Activated CD4-positive, alpha-beta memory T cell treated with anti-CD3 and anti-CD28 coated beads, Interleukin-2, amount 10 ng/mL, durations not matched to agents 7 days and 5 days (primary cell): ENCODE measurements at regions not wholly inside any gene's neighbourhood (a gene's known extent, or its start where the extent isn't known, plus 50 kb on each side); places are given as distances from the start of the nearest gene placed in this dataset.

Source experiments
- CTCF ChIA-PET: fragments of 350-600 bp; sonication (Branson Sonifier 250); formaldehyde crosslinking; loops from one replicate; lab custom pipeline; 2021; ENCODE audit warnings: antibody characterized with exemption, inconsistent platforms; lab: Charles Lee
- POLR2A ChIA-PET: fragments of 350-600 bp; sonication (Branson Sonifier 250); formaldehyde crosslinking; loops from one replicate; lab custom pipeline; 2021; ENCODE audit warnings: antibody characterized with exemption; lab: Charles Lee
- DNase-seq: peaks from one replicate; pipeline ENCODE4 v3.0.0-alpha.2; 2020
- H3K27ac Mint-ChIP-seq: one replicate; pipeline ENCODE4 v1.8.0; 2021; ENCODE audit warnings: mild to moderate bottlenecking, mixed read lengths
- H3K27me3 Mint-ChIP-seq: one replicate; pipeline ENCODE4 v1.8.0; 2021; ENCODE audit warnings: mixed read lengths
- H3K36me3 Mint-ChIP-seq: one replicate; pipeline ENCODE4 v1.8.0; 2021; ENCODE audit warnings: low read depth, mixed read lengths
- H3K4me1 Mint-ChIP-seq: one replicate; pipeline ENCODE4 v1.8.0; 2021; ENCODE audit warnings: mixed read lengths
- H3K4me3 Mint-ChIP-seq: one replicate; pipeline ENCODE4 v1.8.0; 2021; ENCODE audit warnings: mild to moderate bottlenecking, mixed read lengths
- H3K9me3 Mint-ChIP-seq: one replicate; pipeline ENCODE4 v1.8.0; 2021; ENCODE audit warnings: mixed read lengths

- ChIA-PET POLR2A (no interaction called here), CTCF (no interaction called here)
- Mint-ChIP-seq H3K27me3 (no peaks in the 10 kb centered on the region), H3K4me1 (no peaks in the 10 kb centered on the region), H3K4me3 (no peak overlapping the region), H3K9me3 (peaks cover 10% of the 10 kb centered on the region), H3K27ac (no peak overlapping the region), H3K36me3 (no peaks in the 10 kb centered on the region)
- DNase-seq: no peak
These were observed 414.0 kb upstream of the ZNF717 start for GRCh38 chr3:76199382-76199781.

DNA sequence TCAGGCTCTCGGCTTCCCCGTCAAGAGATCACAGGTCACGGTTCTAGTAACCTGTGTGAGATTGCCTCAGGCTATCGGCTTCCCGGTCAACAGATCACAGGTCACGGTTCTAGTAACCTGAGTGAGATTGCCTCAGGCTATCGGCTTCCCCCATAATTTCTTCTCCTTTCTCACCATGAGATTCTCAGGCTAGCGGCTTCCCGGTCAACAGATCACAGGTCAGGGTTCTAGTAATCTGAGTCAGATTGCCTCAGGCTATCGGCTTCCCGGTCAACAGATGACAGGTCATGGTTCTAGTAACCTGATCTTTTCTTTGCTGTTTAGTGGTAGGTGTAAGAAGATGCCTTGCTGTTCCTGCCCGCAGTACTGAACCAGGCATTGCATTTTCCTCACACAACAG is 418.2 kb upstream of the ZNF717 start:
- H3K36me3 Mint-ChIP-seq: no peaks in the 10 kb centered on the region
- DNase-seq: no peak
- POLR2A ChIA-PET: no interaction called here
- no peaks in the 10 kb centered on the region for H3K4me1 Mint-ChIP-seq
- peaks cover 15% of the 10 kb centered on the region for H3K9me3 Mint-ChIP-seq
- H3K27me3 Mint-ChIP-seq: no peaks in the 10 kb centered on the region
- H3K4me3 Mint-ChIP-seq: no peak overlapping the region
- no peak overlapping the region for H3K27ac Mint-ChIP-seq
- CTCF ChIA-PET: no interaction called here

- no peaks in the 10 kb centered on the region for H3K27me3 Mint-ChIP-seq
- DNase-seq: no peak
- no peaks in the 10 kb centered on the region for H3K36me3 Mint-ChIP-seq
- POLR2A ChIA-PET: no interaction called here
- H3K9me3 Mint-ChIP-seq: peaks cover 17% of the 10 kb centered on the region
- no peaks in the 10 kb centered on the region for H3K4me1 Mint-ChIP-seq
- no peak overlapping the region for H3K4me3 Mint-ChIP-seq
- CTCF ChIA-PET: no interaction called here
- no peak overlapping the region for H3K27ac Mint-ChIP-seq
These were observed 421.0 kb upstream of the ZNF717 start for GRCh38 chr3:76206346-76206745.

DNA sequence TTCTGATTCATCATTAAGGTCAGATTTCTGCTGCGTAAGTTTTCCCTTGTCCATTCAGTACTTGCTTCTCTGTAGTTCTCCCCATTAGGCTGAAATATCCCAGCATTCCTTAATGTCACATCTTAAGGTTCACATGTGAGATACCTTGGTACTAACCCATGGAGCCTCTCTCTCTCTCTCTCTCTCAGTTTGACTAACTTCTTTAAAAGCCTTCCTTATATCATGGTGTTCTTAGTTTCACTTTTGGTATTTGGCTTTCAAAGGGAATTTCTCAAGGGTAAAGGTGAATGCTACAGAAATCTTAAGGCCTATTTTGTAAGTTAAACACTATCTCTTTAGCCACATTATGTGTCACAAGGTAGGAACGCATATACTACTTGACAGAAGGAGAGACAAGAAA is 427.3 kb upstream of the ZNF717 start:
- Mint-ChIP-seq H3K4me1 (no peaks in the 10 kb centered on the region), H3K9me3 (peaks cover 26% of the 10 kb centered on the region), H3K27me3 (no peaks in the 10 kb centered on the region), H3K4me3 (no peak overlapping the region), H3K36me3 (no peaks in the 10 kb centered on the region), H3K27ac (no peak overlapping the region)
- POLR2A ChIA-PET: no interaction called here
- DNase-seq: no peak
- CTCF ChIA-PET: no interaction called here

DNA sequence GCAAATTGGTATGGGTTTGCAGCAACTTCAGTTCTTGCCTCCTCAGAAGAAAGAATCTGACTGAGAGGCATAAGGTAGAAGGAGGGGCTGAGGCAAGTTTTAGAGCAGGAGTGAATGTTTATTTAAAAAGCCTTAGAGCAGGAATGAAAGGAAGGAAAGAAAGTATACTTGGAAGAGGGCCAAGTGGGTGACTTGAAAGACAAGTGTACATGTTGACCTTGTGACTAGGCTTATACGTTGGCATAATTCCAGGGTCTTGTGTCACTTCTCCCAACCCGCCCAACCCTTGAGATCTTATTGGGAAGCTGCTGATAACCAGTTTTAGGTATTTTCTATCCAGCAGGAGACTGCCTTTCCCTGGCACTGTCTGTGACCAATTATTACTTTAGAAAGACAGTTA is 436.9 kb upstream of the ZNF717 start:
- Mint-ChIP-seq H3K27me3 (no peaks in the 10 kb centered on the region), H3K36me3 (no peaks in the 10 kb centered on the region), H3K27ac (no peak overlapping the region), H3K4me3 (no peak overlapping the region), H3K4me1 (no peaks in the 10 kb centered on the region), H3K9me3 (peaks cover 8% of the 10 kb centered on the region)
- ChIA-PET CTCF (no interaction called here), POLR2A (no interaction called here)
- DNase-seq: no peak

- POLR2A ChIA-PET: no interaction called here
- CTCF ChIA-PET: no interaction called here
- Mint-ChIP-seq H3K27me3 (no peaks in the 10 kb centered on the region), H3K27ac (no peak overlapping the region), H3K4me1 (no peaks in the 10 kb centered on the region), H3K9me3 (peaks cover 18% of the 10 kb centered on the region), H3K4me3 (no peak overlapping the region), H3K36me3 (no peaks in the 10 kb centered on the region)
- DNase-seq: no peak
These were observed 445.9 kb upstream of the ZNF717 start for GRCh38 chr3:76231258-76231657.

DNA sequence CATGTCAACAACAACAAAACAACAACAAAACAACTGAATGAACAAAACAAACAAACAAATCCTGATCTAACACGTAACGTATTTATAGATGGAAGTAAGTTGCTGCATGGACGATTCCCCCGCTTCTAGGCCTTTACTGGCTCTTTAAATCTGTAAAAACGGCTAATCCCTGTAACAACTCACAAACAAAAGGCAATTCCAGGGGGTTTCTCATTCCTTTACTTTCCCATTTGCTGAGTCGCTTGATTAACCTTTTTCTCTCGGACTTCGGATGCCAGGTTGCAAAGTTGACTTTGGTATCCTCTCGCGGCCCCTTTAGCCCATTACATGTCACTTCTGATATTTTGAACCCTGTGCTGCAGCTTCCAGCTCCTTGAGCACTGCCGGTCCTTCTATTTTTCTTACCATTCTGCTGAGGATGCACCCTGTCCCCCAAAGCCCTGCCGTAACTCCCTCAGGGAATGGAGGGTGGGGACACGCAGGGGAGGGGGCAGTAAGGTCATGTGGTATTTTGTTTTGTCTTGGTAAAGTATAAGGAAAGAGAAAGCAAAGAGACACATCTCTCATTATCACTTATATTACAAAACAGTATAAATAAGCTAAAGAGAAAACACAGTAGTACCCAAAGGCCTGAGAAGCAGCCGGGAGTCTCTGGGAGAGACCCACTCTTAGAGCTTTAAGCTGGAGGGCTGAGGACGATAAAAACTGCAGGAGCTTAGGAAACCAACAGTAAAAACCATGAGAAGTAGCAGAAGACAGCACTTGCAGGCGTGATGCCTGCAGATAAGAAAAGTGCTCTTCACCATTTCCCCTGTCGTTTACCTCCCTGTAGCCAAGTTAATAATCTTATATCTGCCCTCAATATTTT is 457.8 kb upstream of the ZNF717 start:
- no peaks in the 10 kb centered on the region for H3K4me1 Mint-ChIP-seq

GRCh38 chr3:76245073-76245472 is 459.7 kb upstream of the ZNF717 start:
- no peak overlapping the region for H3K27ac Mint-ChIP-seq
- POLR2A ChIA-PET: no interaction called here
- H3K27me3 Mint-ChIP-seq: no peaks in the 10 kb centered on the region
- no peak overlapping the region for H3K4me3 Mint-ChIP-seq
- DNase-seq: no peak
- no peaks in the 10 kb centered on the region for H3K4me1 Mint-ChIP-seq
- H3K9me3 Mint-ChIP-seq: peaks cover 8% of the 10 kb centered on the region
- H3K36me3 Mint-ChIP-seq: no peaks in the 10 kb centered on the region
- CTCF ChIA-PET: no interaction called here

More for the DNA sequence above, 457.8 kb upstream of the ZNF717 start:
- H3K9me3 Mint-ChIP-seq: peaks cover 10% of the 10 kb centered on the region
- H3K4me3 Mint-ChIP-seq: no peak overlapping the region
- no peaks in the 10 kb centered on the region for H3K27me3 Mint-ChIP-seq
- no peaks in the 10 kb centered on the region for H3K36me3 Mint-ChIP-seq
- H3K27ac Mint-ChIP-seq: no peak overlapping the region
- no peak for DNase-seq
- CTCF ChIA-PET: no interaction called here
- POLR2A ChIA-PET: no interaction called here

DNA sequence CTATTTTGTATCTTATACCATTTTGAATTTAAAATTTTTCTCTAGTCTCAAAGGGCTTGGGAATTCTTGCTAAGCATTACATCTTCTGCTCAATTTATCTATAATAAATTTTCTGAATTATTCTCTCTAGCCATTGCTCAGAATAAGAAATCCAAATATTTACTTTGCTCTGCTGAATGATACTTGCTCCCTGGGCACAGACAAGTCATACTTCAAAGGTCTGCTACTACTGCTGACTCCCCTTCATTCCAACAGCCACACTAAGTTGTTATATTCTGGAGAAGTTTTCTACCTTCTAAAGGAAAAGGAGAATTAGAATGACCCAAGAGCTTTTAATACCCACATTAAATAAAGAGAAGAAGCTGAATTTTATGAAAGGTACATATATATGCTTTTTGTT is 460.3 kb upstream of the ZNF717 start:
- DNase-seq: no peak
- no peaks in the 10 kb centered on the region for H3K4me1 Mint-ChIP-seq
- no peaks in the 10 kb centered on the region for H3K27me3 Mint-ChIP-seq
- no peak overlapping the region for H3K27ac Mint-ChIP-seq
- H3K36me3 Mint-ChIP-seq: no peaks in the 10 kb centered on the region
- H3K4me3 Mint-ChIP-seq: no peak overlapping the region
- ChIA-PET POLR2A (no interaction called here), CTCF (no interaction called here)
- H3K9me3 Mint-ChIP-seq: peaks cover 8% of the 10 kb centered on the region

DNA sequence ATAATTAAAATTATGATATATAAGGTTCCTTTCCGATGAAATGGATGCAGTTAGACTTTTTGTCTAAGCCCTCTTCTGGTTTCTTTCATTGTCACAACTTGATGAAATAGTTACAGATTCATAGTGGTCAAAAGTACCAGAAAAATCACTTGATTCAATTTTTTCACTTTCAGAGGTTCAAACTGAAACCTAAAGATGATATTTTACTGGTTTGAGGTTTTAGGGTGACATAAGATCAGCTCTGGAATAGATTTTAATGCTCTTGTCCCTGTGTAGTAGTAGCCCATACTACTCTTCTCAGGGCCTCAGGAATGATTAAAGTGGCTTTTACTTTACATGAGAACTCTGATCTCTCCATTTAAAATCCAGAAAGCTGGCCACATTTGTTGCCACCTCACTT is 479.1 kb upstream of the ZNF717 start:
- no peak for DNase-seq
- ChIA-PET POLR2A (no interaction called here), CTCF (no interaction called here)
- Mint-ChIP-seq H3K9me3 (peaks cover 5% of the 10 kb centered on the region), H3K27me3 (no peaks in the 10 kb centered on the region), H3K4me1 (no peaks in the 10 kb centered on the region), H3K36me3 (no peaks in the 10 kb centered on the region), H3K4me3 (no peak overlapping the region), H3K27ac (no peak overlapping the region)

GRCh38 chr3:76264911-76265310 is 479.6 kb upstream of the ZNF717 start:
- no peak for DNase-seq
- H3K27me3 Mint-ChIP-seq: no peaks in the 10 kb centered on the region
- H3K9me3 Mint-ChIP-seq: peaks cover 5% of the 10 kb centered on the region
- no peak overlapping the region for H3K27ac Mint-ChIP-seq
- H3K36me3 Mint-ChIP-seq: no peaks in the 10 kb centered on the region
- ChIA-PET POLR2A (no interaction called here), CTCF (no interaction called here)
- no peak overlapping the region for H3K4me3 Mint-ChIP-seq
- no peaks in the 10 kb centered on the region for H3K4me1 Mint-ChIP-seq

DNA sequence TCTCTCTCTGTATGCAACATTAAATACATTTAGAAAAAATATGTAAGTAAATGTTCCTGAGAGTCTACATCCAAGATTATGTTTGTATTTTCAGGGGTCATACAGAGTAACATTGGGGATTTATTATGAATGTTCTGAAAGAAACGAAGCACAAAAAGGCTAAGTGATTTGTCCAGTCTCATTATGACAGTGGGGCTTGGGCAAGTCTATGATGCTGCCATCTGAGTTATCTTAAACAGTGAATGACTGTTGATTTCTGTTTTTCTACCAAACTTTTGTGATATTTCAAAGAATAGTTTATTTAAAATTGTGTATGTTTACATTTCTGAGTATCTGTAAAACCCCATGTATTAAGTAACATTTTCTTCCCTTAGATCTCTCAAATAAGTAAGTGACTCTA is 481.2 kb upstream of the ZNF717 start:
- Mint-ChIP-seq H3K27me3 (no peaks in the 10 kb centered on the region), H3K36me3 (no peaks in the 10 kb centered on the region), H3K4me3 (no peak overlapping the region), H3K4me1 (no peaks in the 10 kb centered on the region), H3K9me3 (peaks cover 5% of the 10 kb centered on the region), H3K27ac (no peak overlapping the region)
- DNase-seq: no peak
- CTCF ChIA-PET: no interaction called here
- POLR2A ChIA-PET: no interaction called here

DNA sequence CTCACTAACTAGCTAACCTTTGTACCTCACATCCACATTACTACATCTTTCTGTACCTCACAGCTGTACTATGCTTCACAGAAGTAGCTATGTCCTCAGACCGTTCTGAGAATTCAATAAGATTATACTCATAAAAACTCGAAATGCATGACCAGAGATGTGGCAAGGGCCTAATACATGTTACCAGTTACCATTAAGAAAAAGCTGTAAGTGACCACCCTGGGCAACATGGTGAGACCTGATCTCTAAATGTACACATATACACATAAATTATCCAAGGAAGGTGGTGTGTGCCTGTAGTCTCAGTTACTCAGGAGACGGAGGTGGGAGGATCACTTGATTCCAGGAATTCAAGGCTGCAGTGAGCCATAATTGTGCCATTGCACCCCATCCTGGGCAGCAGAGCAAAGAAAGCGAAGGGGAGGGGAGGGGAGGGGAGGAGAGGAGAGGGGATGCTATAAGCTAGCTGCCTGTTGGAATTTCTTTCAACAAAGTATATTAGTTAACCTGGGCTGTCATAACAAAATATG is 482.6 kb upstream of the ZNF717 start:
- ChIA-PET POLR2A (no interaction called here), CTCF (no interaction called here)
- no peak for DNase-seq
- peaks cover 2% of the 10 kb centered on the region for H3K9me3 Mint-ChIP-seq
- no peak overlapping the region for H3K4me3 Mint-ChIP-seq
- no peak overlapping the region for H3K27ac Mint-ChIP-seq
- H3K27me3 Mint-ChIP-seq: no peaks in the 10 kb centered on the region
- H3K36me3 Mint-ChIP-seq: no peaks in the 10 kb centered on the region
- H3K4me1 Mint-ChIP-seq: no peaks in the 10 kb centered on the region

GRCh38 chr3:76293856-76294255 is 508.5 kb upstream of the ZNF717 start:
- Mint-ChIP-seq H3K27me3 (no peaks in the 10 kb centered on the region), H3K9me3 (peaks cover 13% of the 10 kb centered on the region), H3K36me3 (no peaks in the 10 kb centered on the region), H3K4me1 (no peaks in the 10 kb centered on the region), H3K27ac (no peak overlapping the region), H3K4me3 (no peak overlapping the region)
- no peak for DNase-seq
- POLR2A ChIA-PET: no interaction called here
- CTCF ChIA-PET: no interaction called here
